HUDEP-2 (cell line): ENCODE measurements at regions not wholly inside any gene's neighbourhood (a gene's known extent, or its start where the extent isn't known, plus 50 kb on each side); places are given as distances from the start of the nearest gene placed in this dataset.

ENCODE experiments used
- DNase-seq, 76 experiments: peaks; one replicate each; lab custom pipeline; 2025; ENCODE audit not compliant: unreplicated experiment in 76 of 76; lab: John Stamatoyannopoulos, UW

DNA sequence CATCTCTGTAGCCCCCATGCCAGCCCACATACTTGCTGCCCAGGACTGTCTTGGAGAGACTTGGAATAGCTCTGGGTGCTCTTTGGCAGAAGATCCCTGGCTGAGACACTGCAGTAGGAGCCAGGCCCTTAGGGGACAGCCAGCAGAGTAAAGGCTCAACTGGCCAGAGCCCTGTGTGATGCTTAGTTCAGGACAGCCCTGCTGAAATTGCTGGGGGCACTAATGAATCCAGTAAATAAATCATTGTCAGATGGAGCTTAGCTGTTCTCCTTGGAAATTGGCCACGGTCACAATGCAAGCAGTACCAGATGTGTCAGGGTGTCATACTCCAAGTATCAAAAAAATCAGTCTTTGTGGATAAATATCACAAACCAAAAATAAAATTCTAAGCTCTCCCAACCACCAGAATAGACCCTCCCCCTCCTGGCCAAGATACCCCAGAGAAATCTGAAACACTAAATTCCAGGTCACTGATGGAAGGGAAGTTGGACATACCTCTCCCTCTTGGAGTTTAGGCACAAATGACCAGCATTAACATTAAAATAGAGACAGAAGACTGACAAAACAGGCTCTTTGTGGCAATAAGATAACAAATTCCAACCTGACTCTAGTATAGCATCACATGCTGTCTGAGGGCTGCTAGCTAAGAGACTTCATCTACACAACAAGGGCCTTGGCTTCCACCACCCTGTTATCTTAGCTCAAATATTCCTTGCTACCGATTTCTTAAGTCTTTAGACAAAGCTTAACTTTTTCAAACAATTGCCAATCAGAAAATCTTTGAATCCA lies 83.2 kb upstream of the DNAH14 start:
- no peak for DNase-seq

GRCh38 chr1:224850446-224850845 lies 79.0 kb upstream of the DNAH14 start:
- DNase-seq, result no peak

DNA sequence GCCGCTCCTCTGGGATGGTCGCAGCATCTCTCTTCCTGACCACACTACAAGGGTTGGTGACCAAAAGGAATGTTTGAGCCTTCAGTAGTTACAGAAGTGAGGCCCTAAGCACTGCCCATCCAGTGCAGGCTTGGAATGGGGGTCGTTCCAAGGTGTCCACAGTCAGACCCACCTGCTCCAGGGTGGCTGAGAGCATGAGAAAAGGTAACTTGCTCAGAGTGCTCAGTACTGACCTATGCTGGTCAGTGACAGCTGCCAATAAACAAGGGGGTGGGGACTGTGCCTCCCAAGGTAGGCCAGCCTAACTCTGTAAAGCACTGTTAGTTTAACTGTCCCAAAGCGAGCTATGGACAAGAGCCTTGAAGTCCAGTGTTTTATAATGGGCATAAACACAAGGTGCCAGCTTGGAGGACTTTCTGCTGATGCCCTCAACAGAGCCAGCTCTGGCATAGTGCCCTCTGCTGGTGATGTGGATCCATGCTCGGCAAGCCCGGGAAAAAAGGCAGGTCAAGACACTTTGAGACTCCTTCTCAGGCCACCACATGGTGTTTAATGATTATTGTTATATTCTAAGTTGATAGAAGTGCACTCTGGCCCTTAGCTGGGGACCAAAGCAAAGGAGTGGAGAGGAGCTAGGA lies 78.1 kb upstream of the DNAH14 start:
- peak in 57 of 76 experiments; percentile 0 to 69 (median 32) for DNase-seq

GRCh38 chr1:224851848-224852261 lies 77.6 kb upstream of the DNAH14 start:
- no peak for DNase-seq

DNA sequence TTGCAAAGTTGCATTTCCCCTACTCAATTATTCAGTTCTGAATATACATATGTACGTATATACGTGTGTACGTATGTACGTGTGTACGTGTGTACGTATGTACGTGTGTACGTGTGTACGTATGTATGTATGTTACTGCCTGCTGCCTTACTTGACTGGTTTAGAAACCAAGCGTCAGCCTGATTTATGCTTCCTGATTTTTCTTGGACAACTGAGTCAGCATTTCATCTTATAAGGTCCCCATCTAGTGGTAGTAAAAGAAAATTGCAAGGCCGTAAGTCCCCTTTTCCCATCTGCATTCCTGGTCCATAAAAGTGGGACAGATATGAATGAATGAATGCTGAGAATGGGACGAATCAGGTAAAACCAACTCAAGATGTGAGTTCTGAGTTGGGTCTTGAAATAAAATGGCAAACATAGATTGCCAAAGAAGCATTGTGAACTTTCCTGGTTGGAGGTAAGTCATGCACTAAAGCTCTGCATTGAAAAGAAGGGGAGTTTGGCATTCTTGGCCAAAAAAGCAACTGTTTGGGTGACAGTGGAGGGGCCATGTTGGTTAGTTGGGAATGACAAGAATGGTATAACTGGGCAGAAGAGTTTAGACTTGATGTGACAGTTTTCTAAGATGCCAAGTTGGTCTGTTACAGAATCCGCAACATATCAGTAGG lies 76.4 kb upstream of the DNAH14 start:
- peak in 1 of 76 experiments; percentile 29 for DNase-seq

- no peak for DNase-seq
Observed at GRCh38 chr1:224856973-224857372, 72.5 kb upstream of the DNAH14 start.

DNA sequence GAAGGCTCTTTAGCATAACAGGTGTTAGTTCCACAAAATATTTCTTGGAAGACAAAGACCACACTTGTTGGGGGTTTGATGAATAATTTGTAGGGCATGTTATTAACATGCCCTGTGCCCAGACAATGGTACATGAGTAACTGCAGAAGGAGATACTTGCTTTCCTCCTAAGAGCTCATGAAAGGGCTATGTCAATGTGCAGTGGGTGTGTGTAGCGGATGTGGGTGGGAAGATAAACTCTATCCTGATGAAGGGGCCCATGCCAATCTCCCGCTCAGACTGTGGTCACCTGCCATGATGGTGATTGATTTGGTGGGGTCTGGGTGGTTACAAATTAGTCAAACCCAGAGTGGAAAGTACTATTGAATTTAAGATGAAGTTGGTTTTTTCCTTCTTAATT lies 69.8 kb upstream of the DNAH14 start:
- DNase-seq, result no peak

DNA sequence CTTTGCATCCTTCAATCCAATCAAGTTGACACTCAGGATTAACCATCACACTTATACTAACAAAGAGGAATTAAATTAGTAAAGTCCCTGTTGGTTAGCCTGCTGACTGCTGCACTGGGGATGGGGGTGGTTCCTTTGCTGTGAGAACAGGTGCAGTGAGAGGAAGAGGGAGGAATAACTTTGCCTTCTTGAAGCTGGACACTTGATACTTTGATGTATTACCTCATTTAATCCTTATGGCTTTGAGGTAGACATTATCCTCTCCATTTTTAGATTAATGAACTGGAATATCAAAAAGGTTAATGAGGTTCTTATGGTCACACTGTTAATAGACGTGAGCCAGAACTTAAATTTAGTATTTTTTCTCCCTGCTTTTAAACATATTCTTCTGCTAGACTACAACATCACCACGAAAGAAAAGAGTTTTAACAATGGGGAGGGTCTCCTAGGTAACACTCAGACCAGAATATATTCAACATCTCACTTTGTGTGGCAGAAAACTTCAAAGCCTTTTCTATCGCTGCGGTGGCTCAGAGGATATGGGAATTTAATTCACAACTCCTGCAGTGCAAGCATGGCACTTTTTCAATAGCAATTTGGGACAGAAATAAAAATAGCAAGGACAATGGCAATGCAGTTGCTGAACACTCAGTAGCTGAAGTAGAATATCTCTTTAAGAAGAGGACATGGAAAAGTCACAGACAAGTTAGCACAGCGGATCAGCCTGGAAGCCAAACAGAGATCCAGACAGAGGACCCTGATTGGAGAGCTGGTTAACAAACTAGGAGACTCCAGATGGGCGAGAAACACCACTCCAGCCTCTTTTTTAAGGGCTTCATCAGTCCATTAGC lies 68.8 kb upstream of the DNAH14 start:
- no peak for DNase-seq

GRCh38 chr1:224861339-224861716 lies 68.1 kb upstream of the DNAH14 start:
- DNase-seq, result no peak

DNA sequence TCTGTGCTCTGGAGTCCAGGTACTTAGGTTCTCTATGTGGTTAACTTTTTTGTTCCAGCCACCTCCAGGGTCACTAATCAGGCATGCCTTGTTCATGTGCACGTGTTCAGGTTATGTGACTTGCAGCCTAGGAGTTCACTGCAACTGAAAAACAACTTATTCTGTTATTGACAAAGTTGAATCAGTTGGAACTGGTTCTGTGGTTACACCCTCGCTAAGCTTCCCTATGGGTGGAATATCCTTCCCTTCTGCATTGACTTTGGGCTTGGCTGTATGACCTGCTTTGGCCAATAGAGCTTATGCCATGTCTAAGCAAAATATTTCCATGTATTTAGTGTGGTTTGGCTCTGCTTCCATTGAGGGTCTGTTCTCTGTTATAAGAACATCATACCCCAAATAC lies 66.0 kb upstream of the DNAH14 start:
- no peak for DNase-seq

DNA sequence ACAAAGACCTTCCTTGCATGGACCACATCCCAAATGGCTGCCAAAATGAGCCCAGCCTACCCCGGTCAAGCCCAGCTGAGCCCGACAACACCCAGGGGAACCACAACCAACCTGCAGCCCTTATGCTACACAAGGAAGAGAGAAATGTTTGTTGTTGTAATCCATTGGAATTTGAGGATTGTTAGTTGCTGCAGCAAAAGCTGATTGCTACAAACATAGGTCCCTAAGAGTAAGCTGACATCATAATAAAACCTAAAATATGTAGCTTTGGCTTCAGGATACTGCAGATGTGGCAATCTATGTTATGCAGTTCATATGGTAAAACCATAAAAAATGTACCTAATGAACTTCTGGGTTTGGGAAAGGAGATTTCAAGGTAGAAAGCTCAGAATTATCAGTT lies 65.5 kb upstream of the DNAH14 start:
- no peak for DNase-seq

- DNase-seq, result no peak
Observed at GRCh38 chr1:224865510-224865909, 64.0 kb upstream of the DNAH14 start.

- no peak for DNase-seq
Observed at GRCh38 chr1:224866940-224867339, 62.5 kb upstream of the DNAH14 start.

GRCh38 chr1:224867715-224868114 lies 61.8 kb upstream of the DNAH14 start:
- no peak for DNase-seq

DNA sequence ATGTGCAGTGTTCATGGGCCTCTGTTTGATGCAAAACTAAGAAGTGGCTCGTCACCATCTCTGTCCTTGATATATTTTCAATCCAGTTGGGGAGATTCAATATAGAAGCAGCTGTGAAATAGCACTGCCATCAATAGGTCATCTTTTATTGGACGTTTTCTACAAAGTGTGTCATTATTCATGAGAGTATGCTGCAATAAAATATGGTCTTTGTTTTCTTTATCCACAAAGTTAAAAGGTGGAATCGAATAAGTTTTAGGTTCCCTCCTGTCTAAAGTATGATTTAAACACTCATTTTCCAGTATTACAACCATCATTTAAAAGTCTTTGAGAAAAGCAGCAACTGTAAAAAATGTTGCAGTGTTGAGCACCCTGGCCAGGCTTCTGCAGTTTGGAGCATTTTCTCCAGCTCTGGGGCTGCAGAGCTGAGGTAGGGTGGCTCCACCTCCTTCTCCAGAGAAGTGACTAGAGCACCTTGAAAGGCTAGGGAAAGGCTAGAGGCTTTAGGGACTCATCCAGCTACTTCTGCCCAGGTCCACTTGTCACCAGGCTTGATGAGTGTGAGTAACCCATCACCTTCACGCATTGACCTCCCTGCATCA lies 56.5 kb upstream of the DNAH14 start:
- no peak for DNase-seq

GRCh38 chr1:224873434-224874369 lies 55.8 kb upstream of the DNAH14 start:
- DNase-seq, result no peak

GRCh38 chr1:224874775-224875174 lies 54.7 kb upstream of the DNAH14 start:
- DNase-seq, result no peak

GRCh38 chr1:224879162-224879803 lies 50.2 kb upstream of the DNAH14 start:
- DNase-seq, result no peak
